ENCODE measurements at regions not wholly inside any gene's neighbourhood (a gene's known extent, or its start where the extent isn't known, plus 50 kb on each side); places are given as distances from the start of the nearest gene placed in this dataset.

- no peak for ATAC-seq (ENCODE audit: low read depth)
- no peak for DNase-seq (ENCODE audit: low spot score)
- Histone ChIP-seq H3K27me3 (ENCODE audit: insufficient read depth, poor library complexity, severe bottlenecking) (no peaks in the 10 kb centered on the region), H3K9me3 (ENCODE audit: severe bottlenecking) (no peaks in the 10 kb centered on the region), H3K4me3 (ENCODE audit: severe bottlenecking) (no peak overlapping the region), H3K27ac (ENCODE audit: poor library complexity, severe bottlenecking) (no peak overlapping the region), H3K4me1 (ENCODE audit: insufficient read depth, poor library complexity, severe bottlenecking) (no peaks in the 10 kb centered on the region), H3K36me3 (ENCODE audit: low read depth) (no peaks in the 10 kb centered on the region)
- no peak for TF ChIP-seq CTCF (IDR thresholded peaks at IDR 0.05; ENCODE audit: poor library complexity, severe bottlenecking)
Measured at GRCh38 chr3:191695815-191696153, 234.8 kb downstream of the PYDC2 start.

DNA sequence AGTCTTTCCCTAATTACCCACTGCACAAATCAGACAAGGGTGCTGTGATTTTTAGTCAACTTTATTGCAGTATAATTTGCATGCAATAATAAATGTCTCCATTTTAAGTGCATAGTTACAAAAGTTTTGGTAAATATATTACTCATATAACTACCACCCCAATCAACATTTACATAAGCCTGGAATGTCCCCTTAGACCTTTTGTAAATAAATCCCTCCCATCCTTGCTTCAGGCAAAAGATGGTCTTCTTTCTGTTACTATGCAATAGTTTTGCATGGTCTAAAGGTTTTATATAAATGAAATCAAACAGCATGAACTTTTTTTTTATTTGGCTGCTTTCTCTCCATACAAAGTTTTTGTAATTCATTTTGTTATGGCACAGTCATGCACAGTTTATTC, 235.4 kb downstream of the PYDC2 start:
- TF ChIP-seq CTCF (IDR thresholded peaks at IDR 0.05; ENCODE audit: poor library complexity, severe bottlenecking): no peak
- no peak for DNase-seq (ENCODE audit: low spot score)
- ATAC-seq (ENCODE audit: low read depth): no peak
- H3K27me3 ChIP-seq (ENCODE audit: insufficient read depth, poor library complexity, severe bottlenecking): no peaks in the 10 kb centered on the region
- H3K4me1 ChIP-seq (ENCODE audit: insufficient read depth, poor library complexity, severe bottlenecking): no peaks in the 10 kb centered on the region
- no peak overlapping the region for H3K4me3 ChIP-seq (ENCODE audit: severe bottlenecking)
- H3K27ac ChIP-seq (ENCODE audit: poor library complexity, severe bottlenecking): no peak overlapping the region
- no peaks in the 10 kb centered on the region for H3K36me3 ChIP-seq (ENCODE audit: low read depth)
- no peaks in the 10 kb centered on the region for H3K9me3 ChIP-seq (ENCODE audit: severe bottlenecking)

DNA sequence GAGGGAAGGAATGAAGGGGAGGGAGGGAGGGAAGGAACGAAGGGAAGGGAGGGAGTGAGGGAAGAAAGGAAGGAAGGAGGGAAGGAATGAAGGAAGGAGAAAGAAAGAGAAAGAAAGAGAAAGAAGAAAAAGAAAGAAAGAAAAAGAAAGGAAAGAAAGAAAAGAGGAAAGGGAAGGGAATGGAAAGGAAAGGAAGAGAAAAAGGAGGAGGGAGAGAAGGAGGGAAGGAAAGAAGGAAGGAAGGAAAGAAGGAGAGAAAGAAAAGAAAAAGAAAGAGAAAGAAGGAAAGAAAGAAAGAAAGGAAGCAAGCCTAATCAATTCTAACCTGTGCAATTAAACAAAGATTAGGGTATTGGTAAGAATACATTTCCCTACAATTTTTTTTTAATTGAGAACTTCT, 238.6 kb downstream of the PYDC2 start:
- no peaks in the 10 kb centered on the region for H3K36me3 ChIP-seq (ENCODE audit: low read depth)
- no peak overlapping the region for H3K4me3 ChIP-seq (ENCODE audit: severe bottlenecking)
- TF ChIP-seq CTCF (IDR thresholded peaks at IDR 0.05; ENCODE audit: poor library complexity, severe bottlenecking): no peak
- H3K27ac ChIP-seq (ENCODE audit: poor library complexity, severe bottlenecking): no peak overlapping the region
- no peaks in the 10 kb centered on the region for H3K27me3 ChIP-seq (ENCODE audit: insufficient read depth, poor library complexity, severe bottlenecking)
- H3K4me1 ChIP-seq (ENCODE audit: insufficient read depth, poor library complexity, severe bottlenecking): no peaks in the 10 kb centered on the region
- H3K9me3 ChIP-seq (ENCODE audit: severe bottlenecking): no peaks in the 10 kb centered on the region
- ATAC-seq (ENCODE audit: low read depth): no peak
- DNase-seq (ENCODE audit: low spot score): no peak

DNA sequence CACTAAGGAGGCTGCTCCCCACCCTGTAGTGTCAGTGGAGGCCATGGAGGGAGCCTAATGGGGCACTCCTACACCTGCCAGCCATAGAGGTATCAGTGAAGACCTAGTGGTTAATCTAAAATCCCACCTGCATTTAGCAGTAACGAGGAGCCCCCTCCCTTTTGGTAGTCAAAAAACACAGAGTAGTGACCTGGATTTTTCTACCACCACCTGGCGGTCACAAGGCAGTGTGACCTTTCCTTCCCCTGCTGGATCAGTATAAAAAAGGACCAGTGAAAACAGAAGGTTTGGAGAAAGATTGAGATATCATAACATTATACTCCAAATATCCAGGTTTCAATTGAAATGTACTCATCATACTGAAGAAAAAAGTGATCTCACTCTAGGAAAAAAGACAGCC, 241.2 kb downstream of the PYDC2 start:
- TF ChIP-seq CTCF (IDR thresholded peaks at IDR 0.05; ENCODE audit: poor library complexity, severe bottlenecking): no peak
- no peaks in the 10 kb centered on the region for H3K4me1 ChIP-seq (ENCODE audit: insufficient read depth, poor library complexity, severe bottlenecking)
- H3K4me3 ChIP-seq (ENCODE audit: severe bottlenecking): no peak overlapping the region
- no peaks in the 10 kb centered on the region for H3K9me3 ChIP-seq (ENCODE audit: severe bottlenecking)
- H3K27me3 ChIP-seq (ENCODE audit: insufficient read depth, poor library complexity, severe bottlenecking): no peaks in the 10 kb centered on the region
- DNase-seq (ENCODE audit: low spot score): no peak
- no peak for ATAC-seq (ENCODE audit: low read depth)
- H3K36me3 ChIP-seq (ENCODE audit: low read depth): no peaks in the 10 kb centered on the region
- no peak overlapping the region for H3K27ac ChIP-seq (ENCODE audit: poor library complexity, severe bottlenecking)

DNA sequence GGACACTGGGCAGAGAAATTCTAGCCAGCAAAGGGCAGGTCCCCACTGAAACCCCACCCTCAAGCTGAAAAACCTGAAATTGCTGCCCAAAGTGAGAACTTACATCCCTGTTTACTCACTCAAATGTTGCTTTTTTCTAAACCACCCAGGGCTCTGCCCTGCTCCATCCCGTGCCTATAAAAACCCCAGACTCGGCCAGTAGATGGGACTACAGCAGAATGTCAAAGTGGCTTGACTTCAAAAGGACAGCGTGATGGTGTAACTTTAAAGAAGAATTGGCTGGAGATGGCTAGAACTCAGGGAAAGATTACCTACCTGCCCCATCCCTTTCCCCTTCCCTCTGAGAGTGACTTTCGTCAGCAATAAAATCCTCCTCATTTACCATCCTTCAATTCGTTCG, 246.9 kb downstream of the PYDC2 start:
- H3K27ac ChIP-seq (ENCODE audit: poor library complexity, severe bottlenecking): no peak overlapping the region
- TF ChIP-seq CTCF (IDR thresholded peaks at IDR 0.05; ENCODE audit: poor library complexity, severe bottlenecking): no peak
- H3K27me3 ChIP-seq (ENCODE audit: insufficient read depth, poor library complexity, severe bottlenecking): no peaks in the 10 kb centered on the region
- no peak overlapping the region for H3K4me3 ChIP-seq (ENCODE audit: severe bottlenecking)
- H3K9me3 ChIP-seq (ENCODE audit: severe bottlenecking): no peaks in the 10 kb centered on the region
- ATAC-seq (ENCODE audit: low read depth) (no peak), DNase-seq (ENCODE audit: low spot score) (no peak)
- no peaks in the 10 kb centered on the region for H3K36me3 ChIP-seq (ENCODE audit: low read depth)
- no peaks in the 10 kb centered on the region for H3K4me1 ChIP-seq (ENCODE audit: insufficient read depth, poor library complexity, severe bottlenecking)
